Neural cell (in vitro differentiated cells): ENCODE measurements at regions not wholly inside any gene's neighbourhood (a gene's known extent, or its start where the extent isn't known, plus 50 kb on each side); places are given as distances from the start of the nearest gene placed in this dataset.
"Not testable (repeated sequence)": the region's sequence is repeated elsewhere in the genome, so short reads cannot be mapped to it uniquely, and the experiment has no call there.

Experiments used
- CTCF ChIP-seq: fragments of 450-650 bp; IDR thresholded peaks from 2 replicates; pipeline ENCODE4 v1.5.1; 2014; ENCODE audit warnings: antibody characterized with exemption, mild to moderate bottlenecking, moderate library complexity; ENCODE audit not compliant: poor library complexity, severe bottlenecking
- EZH2 ChIP-seq: fragments of 200-600, 300-800 bp; shearing (Covaris generic), sonication (generic); IDR thresholded peaks from 2 replicates; pipeline ENCODE4 v1.6.1; 2014; ENCODE audit warnings: antibody characterized with exemption, low read length, borderline replicate concordance, mild to moderate bottlenecking; ENCODE audit not compliant: insufficient read depth, poor library complexity, severe bottlenecking
- MXI1 ChIP-seq: fragments of 450-650 bp; conservative IDR thresholded peaks from 2 replicates; pipeline ENCODE4 v1.6.1; 2014; ENCODE audit warnings: antibody characterized with exemption, mild to moderate bottlenecking; ENCODE audit not compliant: poor library complexity, severe bottlenecking
- POLR2AphosphoS5 ChIP-seq: IDR thresholded peaks from 2 replicates; pipeline ENCODE4 v1.6.1; 2012
- RAD21 ChIP-seq: fragments of 450-650 bp; conservative IDR thresholded peaks from 2 replicates; pipeline ENCODE4 v1.6.1; 2014; ENCODE audit warnings: antibody characterized with exemption, mild to moderate bottlenecking, moderate library complexity
- REST ChIP-seq: IDR thresholded peaks from 2 replicates; pipeline ENCODE4 v1.6.1; 2012; ENCODE audit warnings: borderline replicate concordance
- TAF1 ChIP-seq: IDR thresholded peaks from 2 replicates; pipeline ENCODE4 v1.6.1; 2012; ENCODE audit warnings: low read depth

GRCh38 chr1:145513017-145513416 is 87.6 kb upstream of the NBPF20 start:
- not testable (repeated sequence) for TF ChIP-seq CTCF, POLR2AphosphoS5, TAF1, MXI1, EZH2, RAD21, REST
